OCI-LY3 (cell line): ENCODE measurements at regions not wholly inside any gene's neighbourhood (a gene's known extent, or its start where the extent isn't known, plus 50 kb on each side); places are given as distances from the start of the nearest gene placed in this dataset.

ENCODE experiments used
- EZH2phosphoT487 ChIP-seq: fragments of 200-600 bp; shearing (Covaris generic); IDR thresholded peaks from 2 replicates; pipeline ENCODE4 v1.6.1; 2018; ENCODE audit warnings: antibody characterized with exemption, mixed run types, low read depth
- TF ChIP-seq, protein P1 (sequence below): fragments of 200-600, 300-600 bp; sonication (generic); IDR thresholded peaks from 2 replicates; pipeline ENCODE4 v1.5.1; 2014; ENCODE audit warnings: antibody characterized with exemption, low read length, low read depth

- TF ChIP-seq, protein P1, sequence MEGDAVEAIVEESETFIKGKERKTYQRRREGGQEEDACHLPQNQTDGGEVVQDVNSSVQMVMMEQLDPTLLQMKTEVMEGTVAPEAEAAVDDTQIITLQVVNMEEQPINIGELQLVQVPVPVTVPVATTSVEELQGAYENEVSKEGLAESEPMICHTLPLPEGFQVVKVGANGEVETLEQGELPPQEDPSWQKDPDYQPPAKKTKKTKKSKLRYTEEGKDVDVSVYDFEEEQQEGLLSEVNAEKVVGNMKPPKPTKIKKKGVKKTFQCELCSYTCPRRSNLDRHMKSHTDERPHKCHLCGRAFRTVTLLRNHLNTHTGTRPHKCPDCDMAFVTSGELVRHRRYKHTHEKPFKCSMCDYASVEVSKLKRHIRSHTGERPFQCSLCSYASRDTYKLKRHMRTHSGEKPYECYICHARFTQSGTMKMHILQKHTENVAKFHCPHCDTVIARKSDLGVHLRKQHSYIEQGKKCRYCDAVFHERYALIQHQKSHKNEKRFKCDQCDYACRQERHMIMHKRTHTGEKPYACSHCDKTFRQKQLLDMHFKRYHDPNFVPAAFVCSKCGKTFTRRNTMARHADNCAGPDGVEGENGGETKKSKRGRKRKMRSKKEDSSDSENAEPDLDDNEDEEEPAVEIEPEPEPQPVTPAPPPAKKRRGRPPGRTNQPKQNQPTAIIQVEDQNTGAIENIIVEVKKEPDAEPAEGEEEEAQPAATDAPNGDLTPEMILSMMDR: no peak
- no peak for TF ChIP-seq EZH2phosphoT487
Measured at GRCh38 chr7:26485367-26485934, 193.8 kb downstream of the SNX10 start.
